ENCODE measurements at regions not wholly inside any gene's neighbourhood (a gene's known extent, or its start where the extent isn't known, plus 50 kb on each side); places are given as distances from the start of the nearest gene placed in this dataset.

DNA sequence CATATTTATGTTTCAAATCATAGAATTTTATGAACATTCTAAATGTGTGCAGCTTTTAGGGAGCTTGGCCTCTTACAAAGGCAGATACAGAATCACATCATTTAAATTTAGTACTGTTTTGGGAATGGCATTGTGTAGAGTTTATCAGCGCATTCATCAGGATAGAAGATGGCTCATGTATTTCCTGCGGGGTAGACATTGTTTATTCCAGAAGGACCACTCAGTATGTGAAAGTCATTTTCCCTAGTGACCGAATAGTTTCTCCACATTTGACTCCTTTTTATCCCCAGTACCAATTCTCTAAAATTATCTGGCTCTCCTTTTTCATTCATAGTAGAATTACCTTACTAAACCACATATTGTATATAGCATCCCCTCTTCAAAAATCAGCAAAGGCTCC lies 981.9 kb upstream of the ADGRL4 start:
- TF ChIP-seq CTCF (IDR thresholded peaks at IDR 0.05), result no peak
- TF ChIP-seq POLR2AphosphoS5 (IDR thresholded peaks at IDR 0.05), result no peak

All from breast epithelium (tissue), 3 donors.